ENCODE measurements at regions not wholly inside any gene's neighbourhood (a gene's known extent, or its start where the extent isn't known, plus 50 kb on each side); places are given as distances from the start of the nearest gene placed in this dataset.

DNA sequence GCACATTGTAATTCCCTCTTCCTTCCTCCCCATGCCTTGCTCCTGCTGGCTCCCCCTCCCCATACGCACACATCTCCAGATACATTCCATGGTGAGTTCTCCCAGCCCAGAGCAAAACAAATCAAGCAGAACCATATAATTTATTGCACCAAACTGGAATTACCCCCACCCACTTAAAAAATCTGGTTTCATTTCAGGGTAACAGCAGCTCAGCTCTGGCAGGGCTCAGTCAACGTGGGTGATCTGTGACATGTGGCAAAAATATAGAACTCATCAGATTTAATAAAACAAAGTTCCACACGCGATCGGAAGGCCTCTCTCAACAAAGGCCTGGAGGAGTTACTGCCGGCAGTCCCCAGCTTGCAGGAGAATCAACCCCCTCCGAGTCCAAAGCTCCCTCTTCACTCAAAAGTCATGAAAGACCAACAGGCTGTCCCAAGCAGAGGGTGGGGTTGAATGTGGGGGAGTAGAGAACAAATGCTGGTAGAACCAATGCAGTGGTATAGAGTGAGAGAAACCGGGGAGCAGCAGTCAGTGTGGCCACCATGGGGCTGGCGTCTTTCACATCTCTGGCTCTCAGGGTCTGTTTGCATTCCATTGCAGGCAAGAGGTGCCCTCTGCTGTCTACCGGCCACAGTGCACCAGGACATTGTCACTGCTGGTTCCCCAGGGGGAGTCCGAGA, 323.3 kb upstream of the NT5E start:
- no peak for DNase-seq

DNA sequence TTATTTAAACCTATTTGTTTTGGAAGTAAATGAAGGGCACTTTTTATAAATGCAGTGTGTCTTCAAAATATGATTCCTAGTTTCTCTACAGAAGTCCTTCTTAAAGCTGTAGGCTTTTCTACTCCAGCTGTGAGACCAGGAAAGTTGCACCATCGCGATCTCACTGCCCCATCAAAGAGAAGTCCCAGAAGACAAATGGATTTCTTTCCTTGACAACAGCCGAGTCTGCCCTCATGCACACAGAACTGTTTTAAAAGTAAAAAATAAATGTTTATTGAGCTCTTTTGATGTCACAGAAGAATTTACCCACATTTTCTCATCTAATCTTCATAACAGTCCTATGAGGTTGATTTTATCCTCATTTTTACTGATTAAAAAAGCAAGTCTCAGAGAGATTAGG, 324.4 kb upstream of the NT5E start:
- no peak for DNase-seq

DNA sequence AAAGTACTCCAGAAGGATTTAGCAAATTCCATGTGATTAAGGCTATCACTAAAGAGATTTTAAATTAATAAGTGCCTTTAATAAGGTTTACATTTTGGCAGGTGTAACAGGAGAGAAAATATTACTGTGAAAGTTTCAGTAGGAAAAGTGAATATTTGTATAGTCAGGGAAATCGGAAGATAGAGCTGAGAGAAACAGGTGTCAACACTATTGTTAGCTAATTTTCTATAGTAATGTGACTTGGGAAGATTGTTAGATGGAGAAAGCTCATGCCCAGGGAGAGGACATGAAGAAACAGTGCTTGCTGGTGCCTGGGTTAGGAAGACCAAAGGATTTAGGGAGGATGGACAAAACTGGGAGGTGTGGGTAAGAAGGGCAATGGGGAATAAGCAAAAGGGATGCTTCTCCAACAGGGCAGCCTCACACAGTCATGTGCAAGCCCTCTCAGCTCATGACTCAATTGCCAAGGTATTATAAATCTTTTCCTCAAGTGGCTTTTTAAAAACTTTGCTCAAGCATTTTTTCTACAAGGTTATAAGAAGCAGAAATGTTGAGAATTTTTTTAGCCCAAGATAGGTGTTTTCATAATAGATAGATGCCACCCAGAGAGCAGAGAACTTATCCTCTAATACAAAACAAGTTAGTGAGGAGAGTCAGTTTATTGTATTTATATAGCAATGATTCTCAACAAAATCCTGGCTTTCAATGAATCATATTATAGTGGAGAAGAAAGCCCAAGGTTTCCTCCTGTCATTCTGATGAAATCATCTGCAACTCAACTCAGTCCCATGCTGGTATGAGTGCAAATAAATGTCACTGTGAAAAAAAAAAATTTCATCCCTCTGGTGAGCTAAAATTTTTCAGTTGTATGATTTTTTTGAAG, 325.2 kb upstream of the NT5E start:
- no peak for DNase-seq

DNA sequence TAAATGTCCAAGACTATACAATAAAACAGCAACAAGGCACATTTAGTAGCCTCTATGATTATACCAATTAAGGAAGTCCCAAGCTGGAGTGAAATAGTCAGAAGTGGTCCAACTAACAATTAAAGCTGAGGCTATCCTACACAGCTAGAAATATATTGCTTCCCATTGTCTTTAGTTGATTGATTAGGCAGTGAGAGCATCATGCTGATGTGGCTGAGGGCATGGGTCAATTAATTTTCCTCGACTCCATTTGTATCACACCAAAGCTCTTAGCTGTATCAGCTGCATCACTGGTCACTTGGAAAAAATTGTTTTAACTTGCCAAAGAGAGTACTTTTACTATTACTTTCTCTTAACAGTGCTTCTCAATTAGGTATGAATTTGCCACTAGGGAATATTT, 328.7 kb upstream of the NT5E start:
- DNase-seq = no peak

DNA sequence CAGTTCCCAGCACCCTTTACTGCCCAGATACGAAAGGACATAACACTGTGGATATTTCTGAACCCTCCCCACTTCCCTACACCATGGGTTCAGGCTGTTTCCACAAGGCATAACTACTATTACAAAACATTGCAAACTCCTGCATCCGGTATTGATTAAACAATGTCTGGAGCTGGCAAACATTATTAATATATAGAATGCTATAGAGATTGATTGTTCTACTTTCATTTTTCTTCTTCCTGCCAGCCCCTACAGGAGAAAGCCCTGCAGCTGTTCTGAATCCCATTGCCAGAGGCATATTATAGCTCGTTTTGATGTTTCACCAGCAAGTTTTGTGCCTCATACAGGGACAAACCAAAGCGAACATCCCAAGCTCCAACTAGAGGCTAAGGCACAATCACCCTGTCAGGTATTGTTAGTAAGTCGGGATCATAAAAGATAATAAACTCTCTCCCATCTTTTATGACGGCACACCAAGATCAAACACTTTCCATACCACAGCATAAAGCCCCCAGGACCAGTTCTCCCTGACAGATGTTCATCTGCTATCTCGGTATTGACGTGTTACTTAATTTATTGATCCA, 331.1 kb upstream of the NT5E start:
- no peak for DNase-seq

DNA sequence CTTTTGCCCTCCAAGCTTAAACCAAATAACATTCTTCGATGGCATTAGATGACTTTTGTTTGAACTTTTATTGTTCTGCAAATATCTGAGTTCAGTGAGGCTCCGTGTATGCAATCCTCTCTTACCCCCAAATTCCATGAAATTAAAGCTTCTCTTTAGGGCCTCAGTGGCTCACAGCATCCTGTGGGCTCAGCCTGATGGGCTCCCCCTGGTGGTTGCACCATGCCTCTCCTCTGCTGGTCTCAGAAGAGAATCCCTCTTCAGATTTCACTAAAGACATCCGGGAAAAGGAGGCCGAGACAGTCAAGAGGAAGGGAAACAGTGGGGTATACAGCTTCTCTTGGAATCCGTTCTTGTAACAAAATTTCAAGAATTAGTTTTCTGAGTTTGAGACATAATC, 331.6 kb upstream of the NT5E start:
- no peak for DNase-seq

DNA sequence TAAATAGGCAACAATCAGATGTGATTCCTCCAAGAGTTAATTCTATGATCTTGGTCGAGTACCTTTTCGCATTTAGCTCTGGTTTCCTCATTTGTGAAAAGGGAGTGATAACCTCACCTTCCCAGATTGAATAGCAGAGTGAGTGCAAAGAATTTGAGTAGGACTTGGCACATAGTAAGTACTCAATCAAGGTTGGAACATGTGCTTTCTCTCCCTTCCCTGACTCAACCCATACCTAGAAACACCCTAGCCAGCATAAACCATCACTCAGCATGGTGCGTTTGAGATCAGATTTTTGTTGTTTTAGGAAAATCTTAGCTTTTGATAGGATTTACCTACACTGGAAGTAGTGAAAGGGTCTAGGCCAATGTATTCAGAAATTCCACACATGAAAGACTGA, 333.4 kb upstream of the NT5E start:
- no peak for DNase-seq

DNA sequence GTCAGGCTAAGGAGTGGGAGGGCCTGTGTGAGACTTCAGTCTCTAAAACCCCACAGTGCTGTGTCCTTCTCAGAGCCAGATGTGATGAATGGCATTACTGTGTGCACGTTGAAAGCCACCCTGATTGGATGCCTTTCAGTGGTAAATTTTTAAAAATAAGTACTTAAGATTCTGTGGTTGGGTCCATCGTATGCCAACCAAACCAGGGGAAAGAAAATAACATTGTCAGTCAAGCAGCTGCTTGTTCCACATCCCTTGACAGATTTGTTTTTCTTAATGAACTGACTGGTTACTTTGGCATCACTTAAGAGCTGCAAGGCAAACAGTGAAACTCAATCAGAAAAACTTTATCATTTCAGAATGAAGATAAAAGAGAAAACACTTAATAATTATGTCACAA, 334.0 kb upstream of the NT5E start:
- DNase-seq = no peak

DNA sequence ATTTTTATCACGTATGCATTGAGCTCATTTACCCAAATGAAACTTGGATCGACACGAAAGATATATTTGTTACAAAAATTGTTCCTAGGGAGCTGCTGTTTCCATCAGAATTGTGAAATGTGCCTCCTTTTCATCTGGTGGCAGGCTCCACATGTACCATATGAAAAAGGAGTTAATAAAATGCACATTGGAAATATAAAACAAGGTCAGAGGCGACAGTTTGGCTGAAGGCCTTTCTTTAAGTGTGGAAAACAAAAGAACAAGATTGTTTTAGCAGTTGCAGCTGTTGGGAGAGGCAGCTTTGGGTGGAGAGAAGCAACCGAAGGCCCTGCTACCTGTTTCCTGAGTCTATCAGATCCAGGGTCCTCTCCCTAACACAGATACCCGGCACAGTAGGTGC, 334.5 kb upstream of the NT5E start:
- DNase-seq = no peak

DNA sequence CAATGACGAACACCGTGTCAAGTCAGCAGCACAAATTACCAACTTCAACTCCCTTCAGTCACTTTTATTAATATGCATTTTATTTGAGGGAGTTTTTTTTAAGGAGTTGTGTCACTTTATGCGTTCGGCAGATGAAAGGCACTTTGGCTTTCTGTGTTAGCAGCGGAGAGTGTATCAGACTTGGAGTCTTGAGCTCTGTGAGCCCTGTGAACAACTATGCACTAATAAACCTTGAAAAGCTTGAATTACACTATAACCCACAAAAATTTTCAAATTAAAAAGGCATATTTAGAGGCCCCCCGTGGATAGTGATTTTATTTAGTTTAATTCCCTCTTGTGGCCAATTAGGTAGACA, 335.3 kb upstream of the NT5E start:
- no peak for DNase-seq

DNA sequence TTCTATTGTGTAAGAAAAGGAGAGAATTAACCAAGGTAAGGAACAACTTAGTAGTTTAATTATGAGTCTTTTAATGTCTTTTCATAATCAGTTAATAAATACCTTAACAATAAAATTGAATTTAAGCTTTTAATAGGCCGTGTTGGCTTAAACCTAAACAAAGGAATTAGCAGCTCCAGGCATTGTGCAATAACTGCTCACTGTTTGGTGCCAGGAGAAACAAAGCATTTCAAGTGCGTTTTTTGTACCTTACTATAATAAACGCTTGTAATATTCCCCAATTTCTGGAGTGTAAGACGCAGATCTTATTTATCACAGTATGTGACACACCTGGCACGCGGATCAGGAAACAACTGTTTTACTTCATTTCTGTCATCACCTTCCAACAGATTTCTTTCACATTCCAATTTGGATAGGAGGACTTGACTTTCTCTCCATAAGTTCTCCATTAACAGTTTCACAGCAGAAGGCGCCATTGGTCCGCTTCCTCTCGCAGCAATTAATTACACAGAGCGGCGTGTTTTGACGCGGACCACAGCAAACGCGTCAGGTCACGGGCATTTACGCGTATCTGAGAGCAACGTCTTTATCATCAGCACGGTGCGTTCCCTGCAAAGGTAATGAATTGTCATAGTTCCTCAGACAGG, 335.8 kb upstream of the NT5E start:
- DNase-seq = no peak

DNA sequence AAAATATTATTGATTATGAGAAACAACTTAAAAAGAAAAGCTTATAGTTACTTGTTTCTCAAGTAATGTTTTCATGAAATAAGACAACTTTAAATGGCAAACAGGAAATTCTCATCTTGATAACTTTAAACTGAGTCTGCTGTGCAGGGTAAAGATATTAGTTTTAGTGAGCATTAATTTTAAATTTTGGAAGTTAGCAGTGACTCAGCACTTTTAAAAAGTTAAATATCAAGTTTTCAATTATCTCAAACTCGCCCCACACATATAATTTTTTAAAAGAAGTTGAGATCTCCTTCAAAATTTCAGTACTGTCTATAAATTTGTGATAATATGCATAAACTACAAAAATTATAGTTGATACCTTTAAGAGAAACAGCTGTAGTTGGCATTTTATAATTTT, 337.3 kb upstream of the NT5E start:
- no peak for DNase-seq

DNA sequence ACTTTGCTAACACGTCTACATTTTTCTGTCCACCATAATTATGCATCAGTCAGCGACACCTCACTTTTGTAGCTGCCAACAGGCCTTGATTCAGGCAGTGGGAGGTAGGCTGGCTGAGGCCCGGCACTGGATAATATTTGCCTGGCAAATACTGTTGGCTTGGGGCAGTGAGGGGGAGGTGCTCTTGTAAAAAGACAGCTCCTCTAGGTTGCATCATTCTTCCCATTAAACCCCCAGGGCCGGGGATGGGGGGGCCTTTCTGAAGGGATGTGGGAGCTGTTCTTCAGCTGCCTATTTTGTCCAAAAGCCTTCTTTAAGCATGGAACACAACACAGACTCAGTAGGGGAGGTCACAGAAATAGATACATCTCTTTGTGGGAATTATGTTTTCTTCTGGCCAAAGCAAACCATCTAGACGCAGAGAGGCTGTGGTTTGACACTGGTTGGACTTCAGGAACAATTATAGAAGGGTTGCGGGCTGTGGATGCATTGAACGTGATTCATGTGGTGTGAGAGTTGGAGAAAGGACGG, 338.3 kb upstream of the NT5E start:
- no peak for DNase-seq

DNA sequence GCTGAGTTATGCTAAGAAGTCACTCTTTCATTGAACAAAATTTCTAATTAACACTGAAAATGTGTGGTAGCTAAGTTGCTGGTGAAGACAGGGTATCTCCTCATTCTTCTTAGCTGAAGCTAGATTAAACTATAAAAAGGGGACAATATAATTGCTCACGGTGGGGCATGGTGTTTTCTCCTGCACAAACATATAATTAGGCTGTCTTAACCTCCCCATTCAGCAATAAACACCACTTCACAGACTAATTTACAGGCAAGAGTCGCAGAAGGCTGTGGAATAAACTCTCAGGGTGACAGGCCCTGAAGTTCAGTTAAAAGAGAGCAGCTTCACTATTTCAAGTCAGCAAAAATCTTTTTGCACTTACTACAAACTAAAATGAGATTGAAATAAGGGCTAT, 338.9 kb upstream of the NT5E start:
- DNase-seq = no peak

DNA sequence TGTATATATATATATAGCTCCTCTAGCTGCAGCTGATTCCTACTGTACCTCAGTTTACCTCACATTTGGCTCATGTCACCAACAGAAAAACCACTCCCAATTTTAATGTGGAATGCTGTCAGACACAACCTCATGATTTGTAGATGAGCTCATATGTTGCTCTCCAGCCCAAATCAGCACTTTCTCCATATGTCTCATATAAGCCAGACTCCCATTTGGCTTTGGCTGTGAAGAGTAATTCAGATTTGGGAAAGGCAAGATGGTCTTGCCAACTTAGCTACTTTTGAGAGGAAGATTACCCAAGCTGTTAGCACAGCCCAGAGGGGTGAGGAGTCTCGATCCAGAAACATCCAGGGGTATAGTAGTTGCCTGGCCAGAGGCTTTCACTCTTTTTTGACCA, 342.2 kb upstream of the NT5E start:
- DNase-seq = no peak

DNA sequence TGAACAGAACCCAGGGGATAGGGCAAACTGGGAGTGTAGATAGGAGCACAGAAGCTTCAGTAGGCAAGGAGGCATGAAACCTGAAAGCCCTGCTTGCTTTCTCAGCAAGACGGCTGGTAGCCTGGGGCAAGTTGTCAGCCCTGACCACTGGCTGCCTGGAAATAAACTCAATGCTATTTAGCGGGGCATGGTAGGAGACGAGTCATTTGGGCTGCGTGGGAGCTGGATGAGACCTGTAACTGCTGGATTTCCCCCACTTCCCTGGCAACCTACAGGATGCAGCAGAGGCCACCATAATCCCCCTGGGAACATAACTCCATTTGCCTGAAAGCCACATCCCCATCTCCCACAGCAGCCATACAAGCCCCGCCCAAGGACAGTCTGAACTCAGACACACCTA, 332.6 kb upstream of the TBX18 start:
- DNase-seq = no peak

DNA sequence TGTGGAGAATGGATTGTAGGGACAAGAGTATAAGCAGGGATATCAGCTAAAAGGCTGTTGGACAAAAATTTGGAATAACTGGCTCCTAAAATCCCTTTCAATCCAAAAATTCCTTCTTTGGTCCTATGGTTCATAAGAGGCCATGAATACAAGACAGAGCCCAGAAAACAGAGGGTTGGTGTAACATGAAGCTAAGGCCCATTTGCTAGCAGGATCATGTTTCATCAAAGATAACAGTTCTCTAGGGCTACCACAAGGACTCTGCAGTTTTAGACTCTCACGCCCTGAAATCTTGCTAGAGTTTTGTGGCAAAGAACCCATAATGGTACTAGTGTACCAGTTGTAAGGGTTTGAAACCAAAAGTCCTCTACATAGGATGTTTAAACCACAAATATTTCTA, 327.8 kb upstream of the TBX18 start:
- DNase-seq = no peak

DNA sequence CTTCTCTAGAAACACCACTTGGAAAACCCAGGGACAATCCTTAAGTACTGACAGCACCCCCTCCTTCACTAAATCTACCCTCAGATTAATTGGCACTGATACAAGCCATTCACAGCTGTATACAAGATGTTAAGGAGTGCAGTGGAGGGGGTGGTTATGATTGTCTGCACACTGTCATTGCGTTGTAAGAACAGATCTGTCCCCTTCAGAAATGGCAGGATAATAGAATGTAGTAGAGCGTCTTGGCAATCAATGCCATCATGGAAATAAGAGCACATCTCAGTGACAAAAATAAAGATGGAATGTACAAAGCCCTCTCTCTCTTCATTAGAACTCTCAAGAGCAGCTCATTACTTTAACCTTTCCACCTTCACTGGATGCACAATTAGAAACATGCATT, 324.9 kb upstream of the TBX18 start:
- no peak for DNase-seq

DNA sequence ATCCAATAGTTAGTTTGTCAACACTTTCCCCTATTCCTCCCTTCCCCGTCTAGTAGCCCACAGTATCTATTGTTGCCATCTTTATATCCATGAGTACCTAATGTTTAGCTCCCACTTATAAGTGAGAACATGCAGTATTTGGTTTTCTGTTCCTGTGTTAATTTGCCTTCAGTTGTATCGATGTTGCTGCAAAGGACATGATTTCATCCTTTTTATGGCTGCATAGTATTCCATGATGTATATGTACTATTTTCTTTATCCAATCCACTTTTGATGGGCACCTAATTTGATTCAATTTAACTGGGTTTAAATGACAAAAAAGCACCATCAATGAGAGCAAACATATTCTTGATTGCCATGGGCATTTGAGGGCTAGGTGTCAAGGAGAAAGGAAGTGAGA, 321.5 kb upstream of the TBX18 start:
- DNase-seq = no peak

DNA sequence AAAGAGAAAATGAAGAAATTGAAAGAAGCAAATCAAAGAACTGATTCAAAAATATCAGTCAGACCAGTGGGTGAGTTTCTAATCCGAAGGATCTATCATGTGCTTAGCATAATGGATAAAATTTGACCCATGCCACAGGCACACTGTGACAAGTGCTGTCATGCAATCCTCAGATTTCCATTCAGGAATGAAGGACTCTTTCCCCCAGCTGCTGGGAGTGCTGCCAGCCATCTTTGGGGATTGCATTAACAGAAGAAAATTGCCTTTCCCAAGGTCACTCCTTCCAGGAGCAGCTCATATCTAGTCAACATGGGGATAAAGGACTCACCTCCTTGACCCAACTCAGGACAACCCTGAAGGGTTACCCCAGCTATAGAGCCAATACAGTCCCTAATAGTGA, 316.7 kb upstream of the TBX18 start:
- no peak for DNase-seq

DNA sequence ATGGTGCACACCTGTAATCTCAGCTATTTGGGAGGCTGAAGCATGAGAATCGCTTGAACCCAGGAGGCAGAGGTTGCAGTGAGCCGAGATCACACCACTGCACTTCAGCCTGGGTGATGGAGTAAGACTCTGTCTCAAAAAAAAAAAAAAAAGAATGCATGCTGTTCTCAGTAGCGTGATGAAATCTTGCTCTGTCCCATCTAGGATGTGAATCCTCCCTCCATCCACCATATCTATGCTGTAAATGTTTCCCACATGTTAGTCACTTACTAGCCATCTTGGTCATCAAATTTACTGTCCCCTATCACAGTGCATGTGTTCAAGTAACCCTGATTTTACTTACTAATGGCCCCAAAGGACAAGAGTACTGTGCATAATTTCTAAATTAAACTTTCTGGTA, 315.4 kb upstream of the TBX18 start:
- no peak for DNase-seq

DNA sequence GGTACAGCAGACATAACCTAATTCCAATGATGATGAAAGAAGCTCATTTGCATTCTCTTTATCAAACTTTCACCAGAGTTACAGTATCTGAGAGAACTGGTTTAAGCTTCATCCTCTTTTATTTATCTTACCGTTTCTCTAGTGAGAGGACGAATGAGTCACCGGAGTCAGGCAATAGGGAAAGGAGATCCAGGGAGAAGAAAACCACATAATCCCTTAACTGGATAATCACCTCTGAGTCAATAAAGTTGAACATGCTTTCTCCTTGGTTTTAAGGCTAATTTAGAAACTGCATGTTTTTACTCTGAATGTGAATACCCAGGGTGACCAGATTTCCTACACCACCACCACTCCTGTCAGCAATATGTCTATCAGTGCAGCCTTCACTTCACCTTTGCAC, 313.7 kb upstream of the TBX18 start:
- no peak for DNase-seq

DNA sequence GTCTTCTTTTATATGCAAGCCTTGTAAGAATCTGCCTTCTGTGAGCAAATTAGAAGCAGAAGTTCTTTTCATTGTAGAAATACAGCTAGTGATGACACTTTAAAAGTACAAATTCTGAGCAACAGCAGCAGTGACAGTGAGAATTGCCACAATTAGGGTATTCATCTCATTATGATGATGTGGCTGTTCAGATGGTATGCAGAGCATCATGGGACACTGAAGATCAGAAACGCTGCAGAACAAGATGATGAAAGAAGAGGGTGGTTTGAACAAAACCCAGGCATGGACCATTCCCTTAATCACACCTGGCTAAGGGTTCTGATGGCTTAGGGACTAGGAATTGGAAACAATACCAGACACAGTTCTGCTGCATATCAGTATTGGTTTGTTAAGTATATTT, 312.7 kb upstream of the TBX18 start:
- DNase-seq = no peak
